ENCODE measurements at regions not wholly inside any gene's neighbourhood (a gene's known extent, or its start where the extent isn't known, plus 50 kb on each side); places are given as distances from the start of the nearest gene placed in this dataset.
A peak's percentile ranks its signal among the peaks of the same experiment; 100 is the strongest.
"Not testable (repeated sequence)": the region's sequence is repeated elsewhere in the genome, so short reads cannot be mapped to it uniquely, and the experiment has no call there.

DNA sequence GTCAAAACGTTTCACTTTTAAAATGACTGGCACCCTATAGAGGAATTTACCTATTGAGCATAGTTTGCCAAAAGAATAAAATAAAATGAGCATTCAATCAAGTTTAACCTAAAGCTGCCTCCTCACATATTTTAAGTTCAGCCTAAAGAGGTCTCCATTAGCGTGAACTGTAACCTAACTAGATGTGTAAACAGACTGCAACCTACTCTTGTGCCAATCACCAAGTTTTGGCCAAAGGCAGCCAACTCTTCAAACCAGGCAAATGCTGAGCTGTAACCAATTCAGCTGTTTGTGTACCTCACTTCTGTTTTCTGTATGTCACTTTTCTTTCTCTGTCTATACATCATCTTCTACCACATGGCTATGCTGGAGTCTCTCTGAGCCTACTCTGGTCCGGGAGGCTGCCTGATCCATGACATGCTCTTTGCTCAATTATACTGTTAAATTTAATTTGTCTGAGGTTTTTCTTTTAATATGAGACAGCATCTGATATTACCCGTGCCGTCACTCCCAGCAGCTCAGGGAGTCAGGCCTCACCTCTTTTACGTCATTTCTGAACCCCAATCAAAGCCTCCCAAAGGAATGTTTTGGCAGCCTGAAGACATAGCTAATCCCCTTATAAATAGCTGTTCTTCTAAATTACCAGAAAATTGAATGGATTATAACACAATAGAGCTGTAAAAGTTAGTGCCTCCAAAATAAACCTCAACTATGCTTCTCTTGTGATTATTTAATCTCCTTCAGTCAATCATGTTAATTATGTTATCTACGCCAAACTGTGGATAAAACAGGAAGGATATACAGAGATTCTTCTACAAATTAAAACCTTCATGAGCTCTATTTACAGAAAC is 81.0 kb upstream of the NR5A2 start:
- no peak overlapping the region for H3K4me3 ChIP-seq
- no peaks in the 10 kb centered on the region for H3K27me3 ChIP-seq
- no peak overlapping the region for H3K27ac ChIP-seq
- DNase-seq (ENCODE audit: low spot score): no peak
- H3K4me1 ChIP-seq: no peaks in the 10 kb centered on the region
- TF ChIP-seq, protein P1, sequence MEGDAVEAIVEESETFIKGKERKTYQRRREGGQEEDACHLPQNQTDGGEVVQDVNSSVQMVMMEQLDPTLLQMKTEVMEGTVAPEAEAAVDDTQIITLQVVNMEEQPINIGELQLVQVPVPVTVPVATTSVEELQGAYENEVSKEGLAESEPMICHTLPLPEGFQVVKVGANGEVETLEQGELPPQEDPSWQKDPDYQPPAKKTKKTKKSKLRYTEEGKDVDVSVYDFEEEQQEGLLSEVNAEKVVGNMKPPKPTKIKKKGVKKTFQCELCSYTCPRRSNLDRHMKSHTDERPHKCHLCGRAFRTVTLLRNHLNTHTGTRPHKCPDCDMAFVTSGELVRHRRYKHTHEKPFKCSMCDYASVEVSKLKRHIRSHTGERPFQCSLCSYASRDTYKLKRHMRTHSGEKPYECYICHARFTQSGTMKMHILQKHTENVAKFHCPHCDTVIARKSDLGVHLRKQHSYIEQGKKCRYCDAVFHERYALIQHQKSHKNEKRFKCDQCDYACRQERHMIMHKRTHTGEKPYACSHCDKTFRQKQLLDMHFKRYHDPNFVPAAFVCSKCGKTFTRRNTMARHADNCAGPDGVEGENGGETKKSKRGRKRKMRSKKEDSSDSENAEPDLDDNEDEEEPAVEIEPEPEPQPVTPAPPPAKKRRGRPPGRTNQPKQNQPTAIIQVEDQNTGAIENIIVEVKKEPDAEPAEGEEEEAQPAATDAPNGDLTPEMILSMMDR (IDR thresholded peaks at IDR 0.05): no peak
- no peaks in the 10 kb centered on the region for H3K9me3 ChIP-seq
- no peaks in the 10 kb centered on the region for H3K36me3 ChIP-seq

DNA sequence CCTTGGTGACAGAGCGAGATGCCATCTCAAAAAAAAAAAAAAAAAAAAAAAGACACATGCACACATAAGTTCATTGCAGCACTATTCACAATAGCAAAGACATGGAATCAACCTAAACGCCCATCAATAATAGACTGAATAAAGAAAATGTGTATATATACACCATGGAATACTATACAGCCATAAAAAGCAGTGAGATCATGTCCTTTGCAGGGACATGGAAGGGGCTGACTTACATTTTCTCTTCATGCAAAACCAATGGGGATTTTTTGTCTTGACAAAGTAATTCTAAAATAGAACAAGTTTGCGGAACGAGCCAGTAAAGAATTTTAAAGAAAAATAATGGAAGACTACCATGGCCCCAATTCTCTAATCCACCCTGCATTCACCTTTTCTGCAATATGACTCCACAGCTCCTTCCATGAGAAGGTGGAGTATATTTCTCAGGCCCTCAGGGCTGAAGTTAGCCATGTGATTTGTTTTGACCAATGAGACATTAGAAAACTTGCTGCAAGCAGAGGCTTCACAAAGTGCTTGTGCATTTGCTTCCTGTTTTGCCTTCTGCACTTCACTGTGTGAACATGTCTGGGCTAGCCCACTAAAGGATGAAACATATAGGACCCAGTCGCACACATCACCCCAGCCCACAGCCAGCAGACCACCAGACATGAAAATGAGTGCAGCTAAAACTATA is 78.8 kb upstream of the NR5A2 start:
- no peak overlapping the region for H3K27ac ChIP-seq
- no peaks in the 10 kb centered on the region for H3K27me3 ChIP-seq
- TF ChIP-seq, protein P1 (IDR thresholded peaks at IDR 0.05): no peak
- no peak for DNase-seq (ENCODE audit: low spot score)
- H3K9me3 ChIP-seq: no peaks in the 10 kb centered on the region
- H3K4me1 ChIP-seq: no peaks in the 10 kb centered on the region
- H3K36me3 ChIP-seq: no peaks in the 10 kb centered on the region
- H3K4me3 ChIP-seq: no peak overlapping the region

DNA sequence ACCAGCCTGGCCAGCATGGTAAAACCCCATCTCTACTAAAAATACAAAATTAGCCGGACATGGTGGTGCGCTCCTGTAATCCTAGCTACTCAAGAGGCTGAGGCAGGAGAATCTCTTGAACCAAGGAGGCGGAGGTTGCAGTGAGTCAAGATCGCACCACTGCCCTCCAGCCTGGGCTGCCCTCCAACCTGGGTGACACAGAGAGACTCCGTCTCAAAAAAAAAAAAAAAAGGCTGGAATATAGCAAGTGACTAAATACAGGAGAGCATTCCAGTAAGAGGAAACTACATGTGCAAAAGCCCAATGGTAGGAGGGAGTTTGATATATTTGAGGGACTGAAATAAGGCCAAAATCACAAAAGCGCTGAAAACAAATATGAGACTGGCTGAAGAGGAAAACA is 76.5 kb upstream of the NR5A2 start:
- not testable (repeated sequence) for H3K27ac ChIP-seq; H3K4me3 ChIP-seq; H3K4me1 ChIP-seq; DNase-seq (ENCODE audit: low spot score); H3K27me3 ChIP-seq; H3K9me3 ChIP-seq; H3K36me3 ChIP-seq

DNA sequence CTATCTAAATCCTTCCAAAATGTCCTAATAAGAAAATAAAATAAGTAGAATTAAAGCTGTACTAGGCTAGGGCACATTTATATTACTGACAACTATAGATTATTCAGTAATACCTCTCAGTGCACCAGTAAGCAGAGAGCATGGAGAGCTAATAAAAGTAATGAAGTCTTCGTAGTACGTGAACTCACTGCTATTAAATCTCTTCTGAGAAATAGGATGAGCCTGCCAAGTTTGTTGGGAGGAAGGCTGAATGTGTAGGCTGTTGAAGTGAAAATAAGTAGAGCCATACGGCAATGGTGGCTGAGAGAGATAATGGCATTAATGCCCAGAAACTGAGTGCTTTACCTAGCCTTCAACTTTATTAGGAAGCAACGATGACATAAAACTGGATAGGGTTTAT is 73.9 kb upstream of the NR5A2 start:
- Histone ChIP-seq H3K27me3 (no peaks in the 10 kb centered on the region), H3K27ac (no peak overlapping the region), H3K4me3 (no peak overlapping the region), H3K36me3 (no peaks in the 10 kb centered on the region), H3K9me3 (no peaks in the 10 kb centered on the region), H3K4me1 (no peaks in the 10 kb centered on the region)
- no peak for DNase-seq (ENCODE audit: low spot score)
- TF ChIP-seq, protein P1 (IDR thresholded peaks at IDR 0.05): no peak

DNA sequence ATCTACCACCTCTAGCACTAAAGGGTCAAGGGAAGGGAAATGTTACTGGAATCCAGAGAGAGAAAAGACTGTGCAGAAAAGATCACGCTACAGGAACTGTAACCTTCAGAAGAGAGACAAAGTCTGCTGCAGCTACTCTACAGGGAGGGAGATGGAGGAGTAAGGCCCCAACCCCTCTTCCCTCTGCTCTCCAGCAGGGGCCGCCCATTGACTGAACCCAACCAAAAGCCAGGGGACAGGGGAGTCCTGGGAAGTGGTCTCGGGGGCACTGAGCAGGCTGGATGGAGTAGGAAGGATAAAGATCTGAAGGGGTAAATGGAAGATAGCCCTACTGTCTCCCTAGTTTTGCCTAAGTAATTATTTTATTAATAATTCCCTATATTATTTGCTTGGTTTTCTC is 72.8 kb upstream of the NR5A2 start:
- H3K4me1 ChIP-seq: no peaks in the 10 kb centered on the region
- no peak for DNase-seq (ENCODE audit: low spot score)
- TF ChIP-seq, protein P1 (IDR thresholded peaks at IDR 0.05): peak in 1 of 2 donors; percentile 49
- no peaks in the 10 kb centered on the region for H3K27me3 ChIP-seq
- no peak overlapping the region for H3K27ac ChIP-seq
- no peaks in the 10 kb centered on the region for H3K36me3 ChIP-seq
- H3K9me3 ChIP-seq: no peaks in the 10 kb centered on the region
- no peak overlapping the region for H3K4me3 ChIP-seq

DNA sequence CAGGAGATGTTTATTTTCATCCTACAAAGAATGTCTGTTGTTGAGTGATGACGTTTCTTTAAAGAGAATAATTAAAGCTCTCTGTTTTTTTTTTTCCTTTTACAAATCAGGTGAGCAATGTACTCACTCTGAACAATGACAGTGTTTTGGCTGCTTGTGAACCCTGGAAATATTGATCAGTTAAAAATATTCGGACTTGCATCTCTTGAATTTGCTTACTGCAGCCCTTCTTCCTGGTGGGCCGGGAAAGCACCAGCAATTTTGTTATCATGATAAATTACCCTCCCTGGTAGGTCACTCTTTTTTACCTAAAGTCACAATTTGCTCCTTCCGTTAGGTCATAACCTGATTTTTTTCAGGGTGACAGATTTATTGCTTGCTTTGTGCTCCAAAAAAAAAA is 72.3 kb upstream of the NR5A2 start:
- DNase-seq (ENCODE audit: low spot score): no peak
- Histone ChIP-seq H3K9me3 (no peaks in the 10 kb centered on the region), H3K4me1 (no peaks in the 10 kb centered on the region), H3K27ac (no peak overlapping the region), H3K36me3 (no peaks in the 10 kb centered on the region), H3K4me3 (no peak overlapping the region), H3K27me3 (no peaks in the 10 kb centered on the region)
- TF ChIP-seq, protein P1 (IDR thresholded peaks at IDR 0.05): no peak

Measured in right atrium auricular region (tissue), 2 donors.